ENCODE measurements at regions not wholly inside any gene's neighbourhood (a gene's known extent, or its start where the extent isn't known, plus 50 kb on each side); places are given as distances from the start of the nearest gene placed in this dataset.

DNA sequence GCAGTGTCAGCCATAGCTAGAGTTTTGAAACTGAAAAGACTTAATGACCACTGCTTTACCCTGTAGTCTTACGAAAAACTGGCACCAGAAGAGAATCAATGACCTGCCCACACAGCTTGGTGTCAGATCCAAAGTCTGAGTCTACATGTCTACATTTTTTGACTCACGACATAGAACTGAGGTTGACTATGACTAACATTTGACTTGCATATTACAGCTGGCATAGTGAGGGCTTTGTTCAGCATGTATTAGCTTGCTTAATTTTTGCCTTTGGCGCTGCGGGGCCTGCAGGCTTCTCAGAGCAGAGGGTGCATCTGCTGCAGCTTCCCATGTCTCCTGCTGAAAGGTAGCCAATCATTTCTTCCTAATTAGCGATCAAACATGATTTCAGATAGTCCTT, 167.0 kb downstream of the EBLN2 start:
- TF ChIP-seq, protein P1, sequence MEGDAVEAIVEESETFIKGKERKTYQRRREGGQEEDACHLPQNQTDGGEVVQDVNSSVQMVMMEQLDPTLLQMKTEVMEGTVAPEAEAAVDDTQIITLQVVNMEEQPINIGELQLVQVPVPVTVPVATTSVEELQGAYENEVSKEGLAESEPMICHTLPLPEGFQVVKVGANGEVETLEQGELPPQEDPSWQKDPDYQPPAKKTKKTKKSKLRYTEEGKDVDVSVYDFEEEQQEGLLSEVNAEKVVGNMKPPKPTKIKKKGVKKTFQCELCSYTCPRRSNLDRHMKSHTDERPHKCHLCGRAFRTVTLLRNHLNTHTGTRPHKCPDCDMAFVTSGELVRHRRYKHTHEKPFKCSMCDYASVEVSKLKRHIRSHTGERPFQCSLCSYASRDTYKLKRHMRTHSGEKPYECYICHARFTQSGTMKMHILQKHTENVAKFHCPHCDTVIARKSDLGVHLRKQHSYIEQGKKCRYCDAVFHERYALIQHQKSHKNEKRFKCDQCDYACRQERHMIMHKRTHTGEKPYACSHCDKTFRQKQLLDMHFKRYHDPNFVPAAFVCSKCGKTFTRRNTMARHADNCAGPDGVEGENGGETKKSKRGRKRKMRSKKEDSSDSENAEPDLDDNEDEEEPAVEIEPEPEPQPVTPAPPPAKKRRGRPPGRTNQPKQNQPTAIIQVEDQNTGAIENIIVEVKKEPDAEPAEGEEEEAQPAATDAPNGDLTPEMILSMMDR (IDR thresholded peaks at IDR 0.05), result no peak
- no peak for TF ChIP-seq POLR2AphosphoS5 (IDR thresholded peaks at IDR 0.05; ENCODE audit: low read depth, low read length)
- no peak for TF ChIP-seq SIN3A (IDR thresholded peaks at IDR 0.05; ENCODE audit: borderline replicate concordance, insufficient read depth, low read depth, low read length)
- TF ChIP-seq, protein P2, sequence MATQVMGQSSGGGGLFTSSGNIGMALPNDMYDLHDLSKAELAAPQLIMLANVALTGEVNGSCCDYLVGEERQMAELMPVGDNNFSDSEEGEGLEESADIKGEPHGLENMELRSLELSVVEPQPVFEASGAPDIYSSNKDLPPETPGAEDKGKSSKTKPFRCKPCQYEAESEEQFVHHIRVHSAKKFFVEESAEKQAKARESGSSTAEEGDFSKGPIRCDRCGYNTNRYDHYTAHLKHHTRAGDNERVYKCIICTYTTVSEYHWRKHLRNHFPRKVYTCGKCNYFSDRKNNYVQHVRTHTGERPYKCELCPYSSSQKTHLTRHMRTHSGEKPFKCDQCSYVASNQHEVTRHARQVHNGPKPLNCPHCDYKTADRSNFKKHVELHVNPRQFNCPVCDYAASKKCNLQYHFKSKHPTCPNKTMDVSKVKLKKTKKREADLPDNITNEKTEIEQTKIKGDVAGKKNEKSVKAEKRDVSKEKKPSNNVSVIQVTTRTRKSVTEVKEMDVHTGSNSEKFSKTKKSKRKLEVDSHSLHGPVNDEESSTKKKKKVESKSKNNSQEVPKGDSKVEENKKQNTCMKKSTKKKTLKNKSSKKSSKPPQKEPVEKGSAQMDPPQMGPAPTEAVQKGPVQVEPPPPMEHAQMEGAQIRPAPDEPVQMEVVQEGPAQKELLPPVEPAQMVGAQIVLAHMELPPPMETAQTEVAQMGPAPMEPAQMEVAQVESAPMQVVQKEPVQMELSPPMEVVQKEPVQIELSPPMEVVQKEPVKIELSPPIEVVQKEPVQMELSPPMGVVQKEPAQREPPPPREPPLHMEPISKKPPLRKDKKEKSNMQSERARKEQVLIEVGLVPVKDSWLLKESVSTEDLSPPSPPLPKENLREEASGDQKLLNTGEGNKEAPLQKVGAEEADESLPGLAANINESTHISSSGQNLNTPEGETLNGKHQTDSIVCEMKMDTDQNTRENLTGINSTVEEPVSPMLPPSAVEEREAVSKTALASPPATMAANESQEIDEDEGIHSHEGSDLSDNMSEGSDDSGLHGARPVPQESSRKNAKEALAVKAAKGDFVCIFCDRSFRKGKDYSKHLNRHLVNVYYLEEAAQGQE (IDR thresholded peaks at IDR 0.05; ENCODE audit: insufficient read depth in 1 of 2, low read depth in 2 of 2, low read length in 1 of 2), result no peak

Measured in Panc1 (cell line).